ENCODE measurements at regions not wholly inside any gene's neighbourhood (a gene's known extent, or its start where the extent isn't known, plus 50 kb on each side); places are given as distances from the start of the nearest gene placed in this dataset.

- Mint-ChIP-seq H3K4me1 (ENCODE audit: unreplicated experiment) (peaks cover 10% of the 10 kb centered on the region), H3K36me3 (ENCODE audit: low read depth, unreplicated experiment) (no peaks in the 10 kb centered on the region), H3K9me3 (ENCODE audit: unreplicated experiment) (no peaks in the 10 kb centered on the region), H3K4me3 (ENCODE audit: unreplicated experiment) (no peak overlapping the region), H3K27me3 (ENCODE audit: unreplicated experiment) (peaks cover 7% of the 10 kb centered on the region), H3K27ac (ENCODE audit: unreplicated experiment) (no peak overlapping the region)
- no peak for DNase-seq (ENCODE audit: low spot score)
- TF ChIP-seq, protein P1, sequence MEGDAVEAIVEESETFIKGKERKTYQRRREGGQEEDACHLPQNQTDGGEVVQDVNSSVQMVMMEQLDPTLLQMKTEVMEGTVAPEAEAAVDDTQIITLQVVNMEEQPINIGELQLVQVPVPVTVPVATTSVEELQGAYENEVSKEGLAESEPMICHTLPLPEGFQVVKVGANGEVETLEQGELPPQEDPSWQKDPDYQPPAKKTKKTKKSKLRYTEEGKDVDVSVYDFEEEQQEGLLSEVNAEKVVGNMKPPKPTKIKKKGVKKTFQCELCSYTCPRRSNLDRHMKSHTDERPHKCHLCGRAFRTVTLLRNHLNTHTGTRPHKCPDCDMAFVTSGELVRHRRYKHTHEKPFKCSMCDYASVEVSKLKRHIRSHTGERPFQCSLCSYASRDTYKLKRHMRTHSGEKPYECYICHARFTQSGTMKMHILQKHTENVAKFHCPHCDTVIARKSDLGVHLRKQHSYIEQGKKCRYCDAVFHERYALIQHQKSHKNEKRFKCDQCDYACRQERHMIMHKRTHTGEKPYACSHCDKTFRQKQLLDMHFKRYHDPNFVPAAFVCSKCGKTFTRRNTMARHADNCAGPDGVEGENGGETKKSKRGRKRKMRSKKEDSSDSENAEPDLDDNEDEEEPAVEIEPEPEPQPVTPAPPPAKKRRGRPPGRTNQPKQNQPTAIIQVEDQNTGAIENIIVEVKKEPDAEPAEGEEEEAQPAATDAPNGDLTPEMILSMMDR (IDR thresholded peaks at IDR 0.05; ENCODE audit: unreplicated experiment): no peak
Observed at GRCh38 chr13:111925146-111925875, 141.6 kb upstream of the SOX1 start.

DNA sequence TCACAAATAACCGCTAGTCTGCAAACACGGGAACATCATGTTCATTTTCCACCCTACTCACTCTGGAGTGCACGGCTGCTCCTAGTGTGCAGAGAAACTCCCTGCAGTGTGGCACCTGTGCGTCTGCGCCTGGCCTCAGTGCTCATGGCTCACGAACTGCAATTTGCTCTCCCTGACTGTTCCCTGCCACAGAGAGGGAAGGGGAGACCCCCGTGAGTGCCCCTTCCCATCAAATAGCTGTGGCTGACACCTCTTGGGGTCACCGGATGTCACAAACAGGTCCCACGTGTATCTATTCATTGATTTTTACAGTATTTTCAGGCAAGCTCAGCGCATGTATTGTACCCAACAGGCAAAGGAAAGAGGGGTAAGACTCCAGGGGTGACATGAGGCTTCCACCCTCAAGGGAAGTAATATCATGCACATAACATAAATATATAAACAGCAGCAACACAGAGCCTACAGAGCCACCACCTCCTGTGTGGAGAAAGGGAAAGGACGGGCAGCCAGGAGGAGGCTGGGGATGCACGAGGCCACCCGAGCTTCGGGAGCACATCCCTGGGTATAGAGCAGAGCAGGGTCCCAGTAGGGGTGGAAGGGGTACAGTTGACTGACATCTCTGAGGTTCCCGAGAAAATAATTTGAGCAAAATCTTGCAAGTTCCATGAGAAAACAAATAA, 140.3 kb upstream of the SOX1 start:
- no peaks in the 10 kb centered on the region for H3K36me3 Mint-ChIP-seq (ENCODE audit: low read depth, unreplicated experiment)
- H3K27ac Mint-ChIP-seq (ENCODE audit: unreplicated experiment): no peak overlapping the region
- peaks cover 7% of the 10 kb centered on the region for H3K27me3 Mint-ChIP-seq (ENCODE audit: unreplicated experiment)
- H3K9me3 Mint-ChIP-seq (ENCODE audit: unreplicated experiment): no peaks in the 10 kb centered on the region
- DNase-seq (ENCODE audit: low spot score): no peak
- peaks cover 1% of the 10 kb centered on the region for H3K4me1 Mint-ChIP-seq (ENCODE audit: unreplicated experiment)
- TF ChIP-seq, protein P1 (IDR thresholded peaks at IDR 0.05; ENCODE audit: unreplicated experiment): no peak
- H3K4me3 Mint-ChIP-seq (ENCODE audit: unreplicated experiment): no peak overlapping the region

DNA sequence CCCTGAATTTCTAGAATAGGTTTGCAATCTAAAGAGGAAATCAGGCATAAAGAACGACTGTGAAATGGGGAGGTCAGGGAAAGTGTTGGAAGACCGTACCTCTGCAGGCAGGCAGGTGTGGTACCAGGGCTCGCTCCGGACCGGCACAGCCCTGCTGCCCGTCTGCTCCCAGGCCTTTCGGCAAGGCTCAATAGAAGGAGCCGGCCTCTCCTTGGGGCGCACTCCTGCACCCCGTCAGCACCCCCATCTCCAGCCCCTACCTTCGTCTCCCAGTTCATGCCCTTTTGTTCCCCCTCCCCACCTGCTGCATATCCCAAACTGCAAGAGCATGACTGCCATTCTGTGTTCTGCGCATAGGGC, 139.8 kb upstream of the SOX1 start:
- DNase-seq (ENCODE audit: low spot score): no peak
- H3K4me1 Mint-ChIP-seq (ENCODE audit: unreplicated experiment): no peaks in the 10 kb centered on the region

GRCh38 chr13:111929036-111929616, 137.8 kb upstream of the SOX1 start:
- H3K4me1 Mint-ChIP-seq (ENCODE audit: unreplicated experiment): no peaks in the 10 kb centered on the region
- H3K4me3 Mint-ChIP-seq (ENCODE audit: unreplicated experiment): no peak overlapping the region
- H3K27me3 Mint-ChIP-seq (ENCODE audit: unreplicated experiment): peaks cover 3% of the 10 kb centered on the region
- no peaks in the 10 kb centered on the region for H3K9me3 Mint-ChIP-seq (ENCODE audit: unreplicated experiment)
- TF ChIP-seq, protein P1 (IDR thresholded peaks at IDR 0.05; ENCODE audit: unreplicated experiment): no peak
- DNase-seq (ENCODE audit: low spot score): no peak
- no peak overlapping the region for H3K27ac Mint-ChIP-seq (ENCODE audit: unreplicated experiment)
- H3K36me3 Mint-ChIP-seq (ENCODE audit: low read depth, unreplicated experiment): no peaks in the 10 kb centered on the region

More for the DNA sequence above, 139.8 kb upstream of the SOX1 start:
- Mint-ChIP-seq H3K36me3 (ENCODE audit: low read depth, unreplicated experiment) (no peaks in the 10 kb centered on the region), H3K27ac (ENCODE audit: unreplicated experiment) (no peak overlapping the region), H3K4me3 (ENCODE audit: unreplicated experiment) (no peak overlapping the region), H3K9me3 (ENCODE audit: unreplicated experiment) (no peaks in the 10 kb centered on the region), H3K27me3 (ENCODE audit: unreplicated experiment) (peaks cover 7% of the 10 kb centered on the region)
- TF ChIP-seq, protein P1 (IDR thresholded peaks at IDR 0.05; ENCODE audit: unreplicated experiment): no peak

Measured in endothelial cell (in vitro differentiated cells).